GM21390 (cell line): ENCODE measurements at regions not wholly inside any gene's neighbourhood (a gene's known extent, or its start where the extent isn't known, plus 50 kb on each side); places are given as distances from the start of the nearest gene placed in this dataset.
"Not testable (repeated sequence)": the region's sequence is repeated elsewhere in the genome, so short reads cannot be mapped to it uniquely, and the experiment has no call there.

ENCODE experiments used
- ATAC-seq: cut with Tn5 transposase; IDR thresholded peaks from one replicate; pipeline ENCODE4 v1.9.1; 2021; ENCODE audit not compliant: unreplicated experiment

GRCh38 chrX:131821945-131822622 is 201.0 kb upstream of the STK26 start:
- no peak for ATAC-seq

- no peak for ATAC-seq
These were observed 196.5 kb upstream of the STK26 start for GRCh38 chrX:131826572-131826971.

DNA sequence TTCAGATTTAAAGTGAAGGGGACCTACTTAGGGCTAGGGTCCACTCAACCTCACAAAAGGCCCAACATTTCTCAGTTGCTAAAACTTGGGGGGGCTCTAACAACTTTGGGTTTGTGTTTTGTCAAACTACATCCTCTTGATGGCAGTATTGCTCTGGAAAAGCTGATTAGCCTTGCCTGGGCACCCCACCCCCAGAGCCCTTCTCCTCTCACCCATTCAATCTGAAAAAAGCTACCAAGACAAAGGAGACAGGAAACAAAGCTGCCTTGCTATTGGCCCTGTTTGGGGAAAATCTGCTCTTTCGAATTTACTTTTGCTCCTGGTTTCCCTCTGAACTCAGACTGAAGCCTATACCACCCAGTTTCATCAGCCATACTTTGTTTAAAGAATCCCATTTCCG is 195.2 kb upstream of the STK26 start:
- peak; percentile 53 for ATAC-seq

- ATAC-seq = no peak
These were observed 194.6 kb upstream of the STK26 start for GRCh38 chrX:131828482-131828881.

- ATAC-seq = peak; percentile 78
These were observed 192.5 kb upstream of the STK26 start for GRCh38 chrX:131830400-131831184.

DNA sequence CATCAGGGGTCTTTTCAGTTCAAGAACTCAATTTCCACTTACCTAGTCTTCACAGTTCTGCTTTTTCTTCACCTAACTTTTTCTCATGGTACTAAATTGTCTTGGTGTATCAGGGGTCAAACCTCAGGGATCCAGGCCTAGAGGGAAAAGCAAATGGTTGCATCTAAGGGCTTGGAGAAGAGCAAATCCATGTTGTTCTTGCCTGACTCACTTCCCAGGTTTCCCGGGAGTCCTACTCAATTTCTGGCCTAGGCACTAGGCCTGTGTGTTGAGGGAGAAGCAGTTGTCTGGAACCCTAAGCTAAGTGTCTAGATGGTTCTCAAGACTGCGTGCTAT is 191.9 kb upstream of the STK26 start:
- ATAC-seq = no peak

DNA sequence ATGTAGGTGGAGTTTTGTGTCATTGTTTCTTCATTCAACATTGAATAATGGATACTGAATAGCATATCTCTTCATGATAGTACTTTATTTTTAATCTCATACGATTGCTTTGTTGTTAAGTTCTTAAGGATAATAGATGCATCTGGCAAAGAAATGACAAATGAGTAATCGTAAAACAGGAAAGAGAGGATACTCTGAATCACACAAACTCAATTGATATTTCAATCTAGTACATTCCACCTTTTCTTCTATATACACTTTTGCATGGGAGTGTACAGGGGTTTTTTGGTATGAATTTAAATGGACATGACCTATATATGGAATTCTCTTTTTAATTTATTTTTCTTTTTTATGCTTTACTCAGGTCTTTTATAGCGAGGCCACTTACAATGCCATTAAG is 186.9 kb upstream of the STK26 start:
- no peak for ATAC-seq

DNA sequence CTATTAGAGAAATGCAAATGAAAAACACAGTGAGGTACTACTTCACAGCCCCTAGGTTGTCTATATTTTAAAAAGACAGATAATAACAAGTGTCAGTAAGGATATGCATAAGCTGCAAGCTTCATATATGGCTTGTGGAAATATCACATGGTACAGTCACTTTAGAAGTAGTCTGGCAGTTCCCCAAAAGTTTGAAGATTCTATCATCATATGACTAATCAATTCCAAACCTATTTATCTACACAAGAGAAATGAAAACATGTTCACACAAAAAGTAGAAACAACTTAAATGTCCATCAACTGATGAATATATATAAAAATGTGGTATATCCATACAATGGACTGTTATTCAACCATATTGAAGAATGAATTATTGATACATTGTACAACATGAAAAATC is 185.8 kb upstream of the STK26 start:
- ATAC-seq = no peak

DNA sequence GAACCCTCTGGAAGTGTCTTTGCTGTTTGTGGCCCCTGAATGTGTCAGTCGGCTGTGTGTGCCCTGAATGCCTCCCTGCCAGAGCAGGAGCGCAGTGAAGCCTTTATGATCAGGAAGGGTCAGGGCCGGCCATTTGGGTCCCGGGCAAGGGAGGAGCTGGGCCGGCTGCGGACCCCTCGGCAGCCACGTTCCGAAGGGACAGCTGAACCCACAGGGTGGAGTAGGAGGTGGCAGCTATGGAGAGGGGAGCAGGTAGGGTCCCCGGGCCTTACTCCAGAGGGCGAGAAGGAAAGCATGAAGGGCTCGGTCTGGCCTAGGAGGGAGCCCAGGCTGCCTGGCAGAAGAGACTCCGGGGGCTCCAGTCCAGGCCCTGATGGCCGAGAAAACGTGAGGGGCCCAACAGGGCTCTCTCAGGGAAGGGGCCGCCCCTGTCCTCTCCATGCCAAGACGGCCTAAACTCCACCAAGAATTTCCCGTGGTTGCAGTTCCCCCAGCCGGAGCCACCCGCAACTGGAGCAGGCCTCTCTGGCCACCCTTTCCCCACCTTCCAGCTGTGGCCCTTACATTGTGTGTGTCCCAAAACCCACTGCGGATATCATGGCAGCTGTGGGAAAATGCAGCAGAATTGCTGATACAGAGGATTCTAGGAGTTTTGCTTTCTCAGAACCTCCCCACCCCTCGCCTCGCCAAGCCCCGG is 182.2 kb upstream of the STK26 start:
- ATAC-seq = no peak

GRCh38 chrX:131841496-131842437 is 181.3 kb upstream of the STK26 start:
- ATAC-seq = peak; percentile 81

- ATAC-seq = no peak
These were observed 179.1 kb upstream of the STK26 start for GRCh38 chrX:131843987-131844386.

DNA sequence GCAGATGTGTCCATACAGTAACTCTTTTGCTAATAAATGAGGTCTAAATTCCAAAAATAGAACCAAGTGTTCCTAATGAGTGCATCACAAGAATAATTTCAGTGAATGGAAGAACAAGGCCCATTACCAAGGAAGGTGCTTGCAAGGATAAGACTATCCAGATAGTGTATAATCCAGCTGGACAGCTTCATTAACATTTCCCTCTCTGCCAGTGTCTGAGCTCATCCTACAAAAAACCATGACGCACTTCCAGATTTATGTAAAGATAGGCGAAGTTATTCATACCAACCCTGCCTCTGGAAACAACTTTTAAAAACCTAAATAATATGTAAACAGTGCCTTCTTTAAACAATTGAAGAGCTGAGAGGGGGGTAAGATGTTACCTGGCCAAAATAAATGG is 177.9 kb upstream of the STK26 start:
- no peak for ATAC-seq

- no peak for ATAC-seq
These were observed 177.3 kb upstream of the STK26 start for GRCh38 chrX:131845771-131846170.

- ATAC-seq = not testable (repeated sequence)
These were observed 172.1 kb upstream of the STK26 start for GRCh38 chrX:131850964-131851363.

- no peak for ATAC-seq
These were observed 169.7 kb upstream of the STK26 start for GRCh38 chrX:131853440-131853839.

- ATAC-seq = no peak
These were observed 168.5 kb upstream of the STK26 start for GRCh38 chrX:131854581-131854980.

DNA sequence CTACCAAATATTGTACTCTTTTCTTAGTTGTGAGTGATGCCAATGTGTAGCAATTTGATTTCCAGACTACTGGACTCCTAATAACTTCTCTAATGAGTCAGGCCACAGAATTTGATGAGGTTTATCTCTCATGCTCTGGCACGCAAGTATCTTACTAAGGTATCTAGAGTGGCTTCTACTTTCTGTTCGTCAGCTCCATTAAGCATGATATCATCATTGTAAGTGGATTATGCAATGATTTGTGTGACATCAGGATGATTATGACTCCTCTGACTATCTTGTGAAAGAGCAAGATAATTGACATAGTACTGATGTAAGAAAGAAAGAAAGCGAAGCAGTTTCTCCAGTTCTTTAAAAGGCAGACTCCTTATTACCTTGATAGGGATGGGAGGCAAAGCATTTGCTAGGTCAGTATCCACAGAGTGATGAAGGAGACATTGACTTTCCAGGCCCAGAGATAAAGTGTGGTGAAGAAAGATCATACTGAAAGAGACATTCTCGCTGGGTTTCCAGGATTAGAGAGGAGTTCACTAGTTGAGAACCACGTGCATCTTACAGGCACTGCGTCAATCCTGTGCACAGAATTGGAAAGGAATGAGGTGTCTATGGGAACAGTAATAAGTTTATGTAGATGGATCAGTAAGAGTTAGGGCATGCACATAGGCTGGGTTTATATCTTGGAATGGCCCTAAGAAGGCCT is 161.9 kb upstream of the STK26 start:
- ATAC-seq = no peak

- ATAC-seq = no peak
These were observed 160.8 kb upstream of the STK26 start for GRCh38 chrX:131862321-131862720.

DNA sequence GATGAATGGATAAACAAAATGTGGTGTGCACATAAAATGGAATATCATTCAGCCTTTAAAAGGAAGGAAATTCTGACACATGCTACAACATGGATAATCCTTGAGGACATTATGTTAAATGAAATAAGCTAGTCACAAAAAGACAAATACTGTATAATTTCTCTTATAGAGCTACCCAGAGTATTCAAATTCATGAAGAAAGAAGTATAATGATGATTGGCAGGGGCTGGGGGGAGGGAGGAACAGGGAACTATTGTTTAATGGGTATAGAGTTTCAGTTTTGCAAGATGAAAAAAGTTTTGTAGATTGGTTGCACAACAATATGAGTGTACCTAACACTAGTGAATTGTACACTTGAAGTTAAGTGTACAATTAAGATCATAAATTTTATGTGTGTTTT is 153.9 kb upstream of the STK26 start:
- no peak for ATAC-seq

GRCh38 chrX:131874300-131874699 is 148.8 kb upstream of the STK26 start:
- no peak for ATAC-seq
